GM12872 (cell line): ENCODE measurements at regions not wholly inside any gene's neighbourhood (a gene's known extent, or its start where the extent isn't known, plus 50 kb on each side); places are given as distances from the start of the nearest gene placed in this dataset.

ENCODE experiments used
- CTCF ChIP-seq: IDR thresholded peaks from 3 replicates; pipeline ENCODE4 v1.5.1; 2011; ENCODE audit warnings: low read depth, mild to moderate bottlenecking, low read length, moderate library complexity; ENCODE audit not compliant: insufficient read depth

GRCh38 chr6:170210651-170211403 lies 80.1 kb downstream of the DLL1 start:
- TF ChIP-seq CTCF, result no peak

- no peak for TF ChIP-seq CTCF
These were observed 80.9 kb downstream of the DLL1 start for GRCh38 chr6:170210026-170210390.

DNA sequence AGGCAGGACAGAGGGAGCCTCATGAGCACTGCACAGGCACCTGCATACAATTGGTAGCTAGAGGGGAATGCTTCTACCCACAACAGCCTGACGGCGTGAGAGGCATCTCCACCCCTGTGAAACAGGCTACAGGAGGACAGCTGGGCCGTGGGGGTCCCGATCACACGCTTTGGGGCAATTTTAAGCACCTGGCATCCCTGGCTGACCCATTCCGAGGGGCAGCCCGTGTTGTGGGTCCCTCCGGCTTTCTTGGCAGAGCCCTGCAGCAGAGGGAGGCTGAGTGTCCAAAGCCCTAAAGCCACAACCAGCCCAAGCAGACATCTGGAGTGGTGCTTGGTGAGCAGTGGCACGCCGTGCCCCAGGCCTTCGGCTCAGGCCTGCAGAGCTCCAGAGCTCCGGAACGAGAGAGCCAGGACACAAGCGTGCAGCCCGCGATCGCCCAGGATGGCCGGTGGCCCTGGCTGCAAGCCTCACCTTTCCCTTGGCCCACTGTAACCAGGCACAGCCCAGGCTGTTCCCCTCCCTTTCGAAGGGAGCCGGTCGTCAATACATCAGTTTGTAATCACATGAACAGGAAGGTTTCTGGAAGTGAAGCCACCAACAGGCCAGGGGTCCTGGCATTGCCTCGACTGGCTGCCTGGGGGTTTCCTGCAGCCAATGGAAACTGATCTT lies 81.4 kb downstream of the DLL1 start:
- TF ChIP-seq CTCF, result no peak

GRCh38 chr6:170208651-170209353 lies 82.1 kb downstream of the DLL1 start:
- no peak for TF ChIP-seq CTCF

- TF ChIP-seq CTCF, result no peak
These were observed 82.7 kb downstream of the DLL1 start for GRCh38 chr6:170208182-170208601.

DNA sequence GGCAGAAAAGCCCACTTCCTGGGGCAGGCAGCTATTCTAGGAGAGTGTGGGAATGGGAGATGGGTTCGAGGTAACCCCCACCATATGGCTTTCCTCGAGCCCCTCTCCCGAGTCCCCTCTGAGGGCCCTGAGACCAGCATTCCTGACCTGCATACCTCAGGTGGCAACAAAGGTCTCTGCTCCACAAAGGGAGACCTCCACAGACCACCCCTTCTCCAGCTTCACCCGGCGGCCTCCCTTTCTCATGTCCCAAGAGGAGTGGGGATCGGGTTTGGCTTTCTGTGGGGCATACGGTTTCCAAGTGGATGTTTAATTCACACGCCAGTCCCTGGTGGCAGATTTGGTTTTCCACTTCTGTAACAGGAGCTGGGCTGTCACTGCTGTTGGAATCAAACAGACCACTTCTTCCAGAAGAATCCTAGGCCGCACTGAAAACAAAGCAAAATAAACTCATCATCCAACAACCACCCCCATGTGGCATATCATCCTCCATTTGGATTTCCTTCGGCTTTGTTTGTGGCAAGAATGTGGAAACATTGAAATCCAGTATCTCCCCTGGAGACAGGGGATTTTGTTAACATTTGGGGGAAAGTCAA lies 83.2 kb downstream of the DLL1 start:
- no peak for TF ChIP-seq CTCF

- TF ChIP-seq CTCF, result no peak
These were observed 83.9 kb downstream of the DLL1 start for GRCh38 chr6:170206851-170207431.
